ENCODE measurements at regions not wholly inside any gene's neighbourhood (a gene's known extent, or its start where the extent isn't known, plus 50 kb on each side); places are given as distances from the start of the nearest gene placed in this dataset.
"Not testable (repeated sequence)": the region's sequence is repeated elsewhere in the genome, so short reads cannot be mapped to it uniquely, and the experiment has no call there.

- not testable (repeated sequence) for TF ChIP-seq POLR2A (IDR thresholded peaks at IDR 0.05; ENCODE audit: low read depth, low read length); MAX (IDR thresholded peaks at IDR 0.05; ENCODE audit: insufficient read depth, insufficient read length); CTCF (IDR thresholded peaks at IDR 0.05; ENCODE audit: extremely low read depth in 1 of 2, insufficient read depth in 1 of 2, low read depth in 1 of 2, low read length in 2 of 2); JUN (IDR thresholded peaks at IDR 0.05; ENCODE audit: borderline replicate concordance, insufficient read depth, insufficient read length, low read depth); EZH2 (IDR thresholded peaks at IDR 0.05; ENCODE audit: borderline replicate concordance, low read depth, low read length, severe bottlenecking)
Observed at GRCh38 chr11:71167814-71168213, 84.6 kb downstream of the SHANK2 start.

Measured in endothelial cell of umbilical vein (primary cell).